ENCODE measurements at regions not wholly inside any gene's neighbourhood (a gene's known extent, or its start where the extent isn't known, plus 50 kb on each side); places are given as distances from the start of the nearest gene placed in this dataset.
"Not testable (repeated sequence)": the region's sequence is repeated elsewhere in the genome, so short reads cannot be mapped to it uniquely, and the experiment has no call there.

DNA sequence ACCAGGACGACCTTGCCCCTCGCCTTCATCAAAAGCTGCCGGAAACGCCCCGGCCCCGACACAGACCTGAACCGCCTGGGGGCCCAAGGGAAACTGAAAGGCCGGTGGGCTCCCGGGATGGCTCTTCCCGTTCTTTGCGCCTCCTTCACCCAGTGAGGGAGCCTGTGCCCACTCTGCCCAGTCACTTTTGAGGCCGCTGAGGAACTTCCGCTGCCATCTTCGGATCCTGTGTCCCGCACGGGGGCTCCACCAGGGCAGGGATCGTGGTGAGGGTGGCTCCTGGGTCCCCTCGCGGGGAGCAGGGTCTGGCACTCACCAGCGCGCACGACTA lies 104.0 kb downstream of the PPIAL4G start:
- no peak overlapping the region for H2AK5ac ChIP-seq (ENCODE audit: low read depth, low read length)
- no peak overlapping the region for H3K4ac ChIP-seq (ENCODE audit: low read length)
- no peak overlapping the region for H4K8ac ChIP-seq (ENCODE audit: low read depth, low read length)
- no peak overlapping the region for H2BK5ac ChIP-seq (ENCODE audit: low read length)
- H3K27ac ChIP-seq (replicated peaks; ENCODE audit: low read length): no peak overlapping the region
- H3K4me3 ChIP-seq (ENCODE audit: low read length in 2 of 2): peak overlapping the region in 1 of 2 donors; percentile 27
- H3K79me1 ChIP-seq (ENCODE audit: low read depth, low read length): no peaks in the 10 kb centered on the region
- H3K14ac ChIP-seq (ENCODE audit: low read length): no peak overlapping the region
- no peak overlapping the region for H2BK12ac ChIP-seq (ENCODE audit: low read length)
- H2BK120ac ChIP-seq (ENCODE audit: low read depth, low read length): peak overlapping the region; percentile 47
- H3K18ac ChIP-seq (ENCODE audit: low read length): no peak overlapping the region
- peak overlapping the region; percentile 32 for H3K4me2 ChIP-seq (ENCODE audit: insufficient read depth, low read length, poor library complexity, severe bottlenecking)
- H3K27me3 ChIP-seq (ENCODE audit: control insufficient read depth in 3 of 3, insufficient read depth in 3 of 3, low read depth in 1 of 3, low read length in 3 of 3): peaks cover 0 to 4% (median 0%) of the 10 kb centered on the region in 3 experiments
- no peak for DNase-seq (ENCODE audit: low spot score)
- H2AFZ ChIP-seq (ENCODE audit: low read length): no peak overlapping the region
- peak overlapping the region; percentile 2 for H2BK15ac ChIP-seq (ENCODE audit: low read length)
- peaks cover 0 to 2% of the 10 kb centered on the region in 2 donors for H3K9me3 ChIP-seq (replicated peaks in 1 of 2; ENCODE audit: control insufficient read depth in 2 of 2, insufficient read depth in 1 of 2, low read depth in 1 of 2, low read length in 2 of 2)
- H4K91ac ChIP-seq (ENCODE audit: low read depth, low read length, poor library complexity): no peak overlapping the region
- WGBS, 2 donors (ENCODE audit: extremely low coverage in 2 of 2, insufficient read length in 2 of 2, insufficient replicate concordance in 1 of 2): no CpG with 5 or more reads among the region's 22 CpGs
- no peak overlapping the region for H3K23ac ChIP-seq (ENCODE audit: low read depth, low read length, poor library complexity)
- H3K4me1 ChIP-seq (ENCODE audit: control insufficient read depth in 2 of 2, insufficient read depth in 1 of 2, low read depth in 1 of 2, low read length in 2 of 2): no peaks in the 10 kb centered on the region
- no peaks in the 10 kb centered on the region for H3K36me3 ChIP-seq (replicated peaks in 1 of 2; ENCODE audit: control insufficient read depth in 2 of 2, insufficient read depth in 2 of 2, low read length in 2 of 2)
- H3K9ac ChIP-seq (ENCODE audit: low read depth, low read length, poor library complexity): no peak overlapping the region

GRCh38 chr1:148377992-148378391 lies 105.1 kb downstream of the PPIAL4G start:
- not testable (repeated sequence) for H4K8ac ChIP-seq (ENCODE audit: low read depth, low read length); H2BK15ac ChIP-seq (ENCODE audit: low read length); H3K23ac ChIP-seq (ENCODE audit: low read depth, low read length, poor library complexity); H2BK120ac ChIP-seq (ENCODE audit: low read depth, low read length); H4K91ac ChIP-seq (ENCODE audit: low read depth, low read length, poor library complexity); H2BK12ac ChIP-seq (ENCODE audit: low read length); H3K79me1 ChIP-seq (ENCODE audit: low read depth, low read length); H3K4me1 ChIP-seq (ENCODE audit: control insufficient read depth in 2 of 2, insufficient read depth in 1 of 2, low read depth in 1 of 2, low read length in 2 of 2); H2BK5ac ChIP-seq (ENCODE audit: low read length); H3K9ac ChIP-seq (ENCODE audit: low read depth, low read length, poor library complexity); H3K4me3 ChIP-seq (ENCODE audit: low read length in 2 of 2); H3K18ac ChIP-seq (ENCODE audit: low read length); H2AK5ac ChIP-seq (ENCODE audit: low read depth, low read length); H3K4ac ChIP-seq (ENCODE audit: low read length); H2AFZ ChIP-seq (ENCODE audit: low read length); H3K27ac ChIP-seq (replicated peaks; ENCODE audit: low read length); DNase-seq (ENCODE audit: low spot score); H3K14ac ChIP-seq (ENCODE audit: low read length); H3K36me3 ChIP-seq (replicated peaks in 1 of 2; ENCODE audit: control insufficient read depth in 2 of 2, insufficient read depth in 2 of 2, low read length in 2 of 2); H3K4me2 ChIP-seq (ENCODE audit: insufficient read depth, low read length, poor library complexity, severe bottlenecking); H3K27me3 ChIP-seq (ENCODE audit: control insufficient read depth in 3 of 3, insufficient read depth in 3 of 3, low read depth in 1 of 3, low read length in 3 of 3); H3K9me3 ChIP-seq (replicated peaks in 1 of 2; ENCODE audit: control insufficient read depth in 2 of 2, insufficient read depth in 1 of 2, low read depth in 1 of 2, low read length in 2 of 2)
- no CpG with 5 or more reads among the region's 4 CpGs for WGBS, 2 donors (ENCODE audit: extremely low coverage in 2 of 2, insufficient read length in 2 of 2, insufficient replicate concordance in 1 of 2)

DNA sequence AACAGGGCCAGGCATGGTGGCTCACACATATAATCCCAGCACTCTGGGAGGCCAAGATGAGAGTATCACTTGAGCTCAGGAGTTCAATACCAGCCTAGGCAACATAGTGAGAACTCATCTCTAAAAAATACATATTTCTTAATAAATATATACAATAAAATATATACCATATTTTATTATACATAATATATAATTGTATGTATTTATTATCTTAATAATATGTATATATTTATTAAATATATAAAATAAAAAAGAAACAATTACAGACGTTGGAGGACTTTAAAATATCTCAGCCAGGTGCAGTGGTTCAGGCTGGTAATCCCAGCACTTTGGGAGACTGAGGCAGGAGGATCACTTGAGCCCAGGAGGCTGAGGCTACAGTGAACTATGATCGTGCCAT lies 106.1 kb downstream of the PPIAL4G start:
- H2AK5ac ChIP-seq (ENCODE audit: low read depth, low read length); H2BK12ac ChIP-seq (ENCODE audit: low read length); H2BK120ac ChIP-seq (ENCODE audit: low read depth, low read length); H3K4me3 ChIP-seq (ENCODE audit: low read length in 2 of 2); H3K27ac ChIP-seq (replicated peaks; ENCODE audit: low read length); H3K14ac ChIP-seq (ENCODE audit: low read length); H3K9ac ChIP-seq (ENCODE audit: low read depth, low read length, poor library complexity); H3K9me3 ChIP-seq (replicated peaks in 1 of 2; ENCODE audit: control insufficient read depth in 2 of 2, insufficient read depth in 1 of 2, low read depth in 1 of 2, low read length in 2 of 2); H3K4ac ChIP-seq (ENCODE audit: low read length); H3K36me3 ChIP-seq (replicated peaks in 1 of 2; ENCODE audit: control insufficient read depth in 2 of 2, insufficient read depth in 2 of 2, low read length in 2 of 2); H4K8ac ChIP-seq (ENCODE audit: low read depth, low read length); H3K4me1 ChIP-seq (ENCODE audit: control insufficient read depth in 2 of 2, insufficient read depth in 1 of 2, low read depth in 1 of 2, low read length in 2 of 2); H3K18ac ChIP-seq (ENCODE audit: low read length); H3K4me2 ChIP-seq (ENCODE audit: insufficient read depth, low read length, poor library complexity, severe bottlenecking); H3K27me3 ChIP-seq (ENCODE audit: control insufficient read depth in 3 of 3, insufficient read depth in 3 of 3, low read depth in 1 of 3, low read length in 3 of 3); H2AFZ ChIP-seq (ENCODE audit: low read length); H4K91ac ChIP-seq (ENCODE audit: low read depth, low read length, poor library complexity); H3K79me1 ChIP-seq (ENCODE audit: low read depth, low read length); H2BK5ac ChIP-seq (ENCODE audit: low read length); H3K23ac ChIP-seq (ENCODE audit: low read depth, low read length, poor library complexity); DNase-seq (ENCODE audit: low spot score); H2BK15ac ChIP-seq (ENCODE audit: low read length): not testable (repeated sequence)
- no CpG with 5 or more reads among the region's 2 CpGs for WGBS, 2 donors (ENCODE audit: extremely low coverage in 2 of 2, insufficient read length in 2 of 2, insufficient replicate concordance in 1 of 2)

- Histone ChIP-seq H2BK5ac (ENCODE audit: low read length) (no peak overlapping the region), H2BK15ac (ENCODE audit: low read length) (no peak overlapping the region), H4K8ac (ENCODE audit: low read depth, low read length) (no peak overlapping the region), H3K79me1 (ENCODE audit: low read depth, low read length) (no peaks in the 10 kb centered on the region), H3K4me2 (ENCODE audit: insufficient read depth, low read length, poor library complexity, severe bottlenecking) (no peak overlapping the region), H3K36me3 (replicated peaks in 1 of 2; ENCODE audit: control insufficient read depth in 2 of 2, insufficient read depth in 2 of 2, low read length in 2 of 2) (no peaks in the 10 kb centered on the region), H3K4me1 (ENCODE audit: control insufficient read depth in 2 of 2, insufficient read depth in 1 of 2, low read depth in 1 of 2, low read length in 2 of 2) (no peaks in the 10 kb centered on the region), H3K9ac (ENCODE audit: low read depth, low read length, poor library complexity) (no peak overlapping the region), H2AFZ (ENCODE audit: low read length) (no peak overlapping the region), H3K4ac (ENCODE audit: low read length) (no peak overlapping the region), H3K23ac (ENCODE audit: low read depth, low read length, poor library complexity) (no peak overlapping the region), H3K9me3 (replicated peaks in 1 of 2; ENCODE audit: control insufficient read depth in 2 of 2, insufficient read depth in 1 of 2, low read depth in 1 of 2, low read length in 2 of 2) (no peaks in the 10 kb centered on the region), H3K14ac (ENCODE audit: low read length) (no peak overlapping the region), H4K91ac (ENCODE audit: low read depth, low read length, poor library complexity) (no peak overlapping the region), H2AK5ac (ENCODE audit: low read depth, low read length) (no peak overlapping the region), H3K27me3 (ENCODE audit: control insufficient read depth in 3 of 3, insufficient read depth in 3 of 3, low read depth in 1 of 3, low read length in 3 of 3) (peaks cover 0 to under 1% (median 0%) of the 10 kb centered on the region in 3 experiments), H2BK120ac (ENCODE audit: low read depth, low read length) (no peak overlapping the region), H3K4me3 (ENCODE audit: low read length in 2 of 2) (no peak overlapping the region), H3K18ac (ENCODE audit: low read length) (no peak overlapping the region), H3K27ac (replicated peaks; ENCODE audit: low read length) (no peak overlapping the region), H2BK12ac (ENCODE audit: low read length) (no peak overlapping the region)
- DNase-seq (ENCODE audit: low spot score): no peak
- no CpG with 5 or more reads among the region's 3 CpGs for WGBS, 2 donors (ENCODE audit: extremely low coverage in 2 of 2, insufficient read length in 2 of 2, insufficient replicate concordance in 1 of 2)
Measured at GRCh38 chr1:148374101-148374500, 109.0 kb downstream of the PPIAL4G start.

Data from neuronal stem cell (in vitro differentiated cells).